Osteocyte (in vitro differentiated cells): ENCODE measurements at regions not wholly inside any gene's neighbourhood (a gene's known extent, or its start where the extent isn't known, plus 50 kb on each side); places are given as distances from the start of the nearest gene placed in this dataset.

Source experiments
- DNase-seq: peaks from one replicate; pipeline ENCODE4 v3.0.0; 2021; ENCODE audit warnings: mixed read lengths; ENCODE audit not compliant: unreplicated experiment; ENCODE audit errors: extremely low spot score
- H3K27ac Mint-ChIP-seq: one replicate; pipeline ENCODE4 v1.8.0; 2021; ENCODE audit warnings: mild to moderate bottlenecking, mixed read lengths; ENCODE audit not compliant: unreplicated experiment
- H3K27me3 Mint-ChIP-seq: one replicate; pipeline ENCODE4 v1.8.0; 2021; ENCODE audit warnings: mixed read lengths; ENCODE audit not compliant: unreplicated experiment
- H3K36me3 Mint-ChIP-seq: one replicate; pipeline ENCODE4 v1.8.0; 2021; ENCODE audit warnings: mixed read lengths; ENCODE audit not compliant: unreplicated experiment
- H3K4me1 Mint-ChIP-seq: one replicate; pipeline ENCODE4 v1.8.0; 2021; ENCODE audit warnings: mixed read lengths; ENCODE audit not compliant: unreplicated experiment
- H3K4me3 Mint-ChIP-seq: one replicate; pipeline ENCODE4 v1.8.0; 2021; ENCODE audit warnings: mild to moderate bottlenecking, moderate library complexity, mixed read lengths; ENCODE audit not compliant: unreplicated experiment
- H3K9me3 Mint-ChIP-seq: one replicate; pipeline ENCODE4 v1.8.0; 2021; ENCODE audit warnings: mixed read lengths; ENCODE audit not compliant: unreplicated experiment
- TF ChIP-seq, protein P1 (sequence below): fragments of 200-600 bp; sonication (generic); IDR thresholded peaks from 2 replicates; pipeline ENCODE4 v1.5.0; 2021; ENCODE audit warnings: antibody characterized with exemption, mild to moderate bottlenecking, moderate library complexity

DNA sequence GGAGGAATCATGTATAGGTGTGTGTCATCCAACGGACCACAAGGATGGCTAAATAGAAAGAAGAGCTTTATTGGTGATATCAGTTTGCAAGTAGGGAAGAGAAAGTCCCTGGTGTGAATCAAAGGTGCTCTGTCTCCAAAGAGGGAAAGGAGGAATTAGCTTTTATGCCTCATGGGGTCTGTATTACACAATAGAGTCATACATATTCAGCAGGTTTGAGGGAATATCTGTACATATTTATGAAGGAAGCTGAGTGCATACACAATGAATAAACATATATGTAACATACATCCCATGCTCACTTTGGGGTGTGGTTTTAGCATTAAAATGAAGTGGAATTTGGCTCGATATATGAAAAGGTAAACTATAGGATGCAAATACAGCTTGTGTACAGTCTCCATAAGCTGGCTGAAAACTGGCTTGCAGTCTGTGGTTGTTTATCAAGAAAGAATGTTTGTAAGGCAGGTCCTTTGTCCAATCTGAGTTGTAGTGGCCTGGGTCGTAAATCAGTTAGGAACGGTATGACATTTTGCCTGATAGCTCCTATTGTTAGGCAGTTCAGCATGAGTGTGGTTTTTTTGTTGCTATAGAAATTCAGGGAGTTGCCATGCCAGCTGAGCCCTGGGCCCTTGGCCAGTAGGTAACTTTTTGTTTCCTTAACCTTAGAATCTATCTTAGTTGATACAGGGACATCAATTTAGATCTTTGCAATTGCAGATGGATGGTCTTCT lies 198.0 kb upstream of the ZP4 start:
- H3K36me3 Mint-ChIP-seq: no peaks in the 10 kb centered on the region
- H3K9me3 Mint-ChIP-seq: no peaks in the 10 kb centered on the region
- DNase-seq: no peak
- no peak overlapping the region for H3K27ac Mint-ChIP-seq
- no peak overlapping the region for H3K4me3 Mint-ChIP-seq
- no peaks in the 10 kb centered on the region for H3K4me1 Mint-ChIP-seq
- TF ChIP-seq, protein P1, sequence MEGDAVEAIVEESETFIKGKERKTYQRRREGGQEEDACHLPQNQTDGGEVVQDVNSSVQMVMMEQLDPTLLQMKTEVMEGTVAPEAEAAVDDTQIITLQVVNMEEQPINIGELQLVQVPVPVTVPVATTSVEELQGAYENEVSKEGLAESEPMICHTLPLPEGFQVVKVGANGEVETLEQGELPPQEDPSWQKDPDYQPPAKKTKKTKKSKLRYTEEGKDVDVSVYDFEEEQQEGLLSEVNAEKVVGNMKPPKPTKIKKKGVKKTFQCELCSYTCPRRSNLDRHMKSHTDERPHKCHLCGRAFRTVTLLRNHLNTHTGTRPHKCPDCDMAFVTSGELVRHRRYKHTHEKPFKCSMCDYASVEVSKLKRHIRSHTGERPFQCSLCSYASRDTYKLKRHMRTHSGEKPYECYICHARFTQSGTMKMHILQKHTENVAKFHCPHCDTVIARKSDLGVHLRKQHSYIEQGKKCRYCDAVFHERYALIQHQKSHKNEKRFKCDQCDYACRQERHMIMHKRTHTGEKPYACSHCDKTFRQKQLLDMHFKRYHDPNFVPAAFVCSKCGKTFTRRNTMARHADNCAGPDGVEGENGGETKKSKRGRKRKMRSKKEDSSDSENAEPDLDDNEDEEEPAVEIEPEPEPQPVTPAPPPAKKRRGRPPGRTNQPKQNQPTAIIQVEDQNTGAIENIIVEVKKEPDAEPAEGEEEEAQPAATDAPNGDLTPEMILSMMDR: no peak
- H3K27me3 Mint-ChIP-seq: no peaks in the 10 kb centered on the region

DNA sequence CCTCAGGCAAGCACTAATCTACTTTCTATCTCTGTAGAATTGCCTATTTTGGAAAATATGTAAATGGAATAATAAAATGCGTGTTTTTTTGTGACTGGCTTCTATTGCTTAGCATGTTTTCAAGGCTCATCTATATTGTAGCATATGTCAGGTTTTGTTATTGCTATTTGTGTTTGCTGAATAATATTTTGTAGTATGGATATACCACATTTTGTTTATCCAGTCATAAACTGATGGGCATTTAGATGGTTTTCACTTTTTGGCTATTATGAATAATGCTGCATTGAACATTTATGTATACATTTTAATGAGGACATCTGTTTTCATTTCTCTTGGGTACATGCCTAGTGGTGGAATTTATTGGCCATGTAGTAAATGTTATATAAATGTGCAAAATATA lies 183.3 kb upstream of the ZP4 start:
- Mint-ChIP-seq H3K36me3 (no peaks in the 10 kb centered on the region), H3K9me3 (no peaks in the 10 kb centered on the region), H3K4me1 (no peaks in the 10 kb centered on the region), H3K27me3 (no peaks in the 10 kb centered on the region), H3K4me3 (no peak overlapping the region), H3K27ac (no peak overlapping the region)
- TF ChIP-seq, protein P1: no peak
- DNase-seq: no peak

DNA sequence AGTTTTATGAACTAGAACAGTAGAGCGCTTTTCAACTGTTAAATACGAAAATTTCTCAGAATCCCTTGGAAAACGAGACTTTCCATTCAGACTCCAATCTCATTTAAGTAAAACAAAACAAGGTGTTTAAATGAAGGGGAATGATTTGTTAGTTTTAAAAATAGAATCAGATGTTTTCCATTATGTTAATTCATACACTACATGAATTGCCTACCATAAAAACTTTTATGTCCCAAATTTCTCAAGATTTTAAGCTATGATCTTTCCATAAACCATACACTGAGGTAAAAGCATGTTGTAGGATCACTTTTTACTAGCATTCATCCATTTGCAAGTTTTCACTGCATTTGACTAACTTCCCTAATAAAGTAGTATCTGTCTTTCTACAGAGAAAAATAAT lies 180.3 kb upstream of the ZP4 start:
- no peaks in the 10 kb centered on the region for H3K27me3 Mint-ChIP-seq
- no peak overlapping the region for H3K4me3 Mint-ChIP-seq
- H3K36me3 Mint-ChIP-seq: no peaks in the 10 kb centered on the region
- no peak for DNase-seq
- H3K9me3 Mint-ChIP-seq: no peaks in the 10 kb centered on the region
- H3K4me1 Mint-ChIP-seq: no peaks in the 10 kb centered on the region
- H3K27ac Mint-ChIP-seq: no peak overlapping the region
- TF ChIP-seq, protein P1: no peak

DNA sequence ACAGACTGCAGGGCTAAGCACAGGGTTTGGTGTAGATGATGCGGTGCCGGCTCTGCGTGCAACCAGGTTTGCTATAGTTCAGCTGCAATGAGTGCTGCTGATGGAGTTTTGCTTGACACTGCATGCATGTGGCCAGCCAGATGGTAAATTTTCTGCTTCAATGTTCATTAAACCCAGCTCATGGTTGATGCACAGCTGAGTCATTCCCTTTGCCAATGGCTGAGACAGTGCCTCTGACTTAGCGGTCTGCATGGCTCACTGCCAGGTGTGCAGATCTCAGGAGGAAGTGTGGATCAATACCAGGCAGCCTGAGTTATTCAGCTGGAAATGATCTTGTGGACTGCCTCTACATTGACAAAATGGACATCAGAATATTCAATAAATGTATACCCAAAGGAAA lies 172.7 kb upstream of the ZP4 start:
- H3K9me3 Mint-ChIP-seq: peaks cover 5% of the 10 kb centered on the region
- H3K36me3 Mint-ChIP-seq: no peaks in the 10 kb centered on the region
- no peak overlapping the region for H3K27ac Mint-ChIP-seq
- no peak overlapping the region for H3K4me3 Mint-ChIP-seq
- TF ChIP-seq, protein P1: no peak
- H3K27me3 Mint-ChIP-seq: no peaks in the 10 kb centered on the region
- DNase-seq: no peak
- H3K4me1 Mint-ChIP-seq: no peaks in the 10 kb centered on the region

DNA sequence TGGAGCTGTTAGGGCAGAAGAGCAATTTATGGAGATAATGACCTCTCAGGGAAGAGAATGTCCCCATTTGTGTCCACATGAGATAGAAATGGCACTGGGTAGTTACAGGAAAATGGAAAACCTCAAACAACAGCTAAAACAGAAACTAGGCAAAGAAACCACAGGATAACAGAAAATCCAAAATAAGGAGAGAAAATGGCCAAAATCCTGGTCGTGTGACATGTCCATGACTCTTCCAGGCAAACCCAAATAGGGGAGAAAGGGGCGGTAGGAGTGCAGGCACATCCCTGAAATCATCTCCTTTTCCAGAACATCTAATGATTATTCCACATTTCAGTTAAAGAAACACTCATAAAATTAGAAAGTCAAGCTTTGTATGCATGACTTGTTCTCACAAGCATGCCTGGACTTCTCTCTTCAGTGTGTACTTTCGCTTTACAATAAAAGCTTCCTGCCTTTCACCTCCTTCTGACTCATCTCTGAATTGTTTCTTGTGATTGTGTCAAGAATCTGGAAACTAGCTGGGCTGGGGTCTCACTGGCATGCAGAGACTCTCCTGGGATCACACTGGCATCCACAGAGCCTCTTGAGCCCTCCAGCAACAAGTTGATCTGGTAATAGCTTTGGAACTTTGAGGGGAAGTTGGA lies 171.4 kb upstream of the ZP4 start:
- DNase-seq: no peak
- H3K4me1 Mint-ChIP-seq: no peaks in the 10 kb centered on the region
- no peak overlapping the region for H3K27ac Mint-ChIP-seq
- TF ChIP-seq, protein P1: no peak
- H3K27me3 Mint-ChIP-seq: no peaks in the 10 kb centered on the region
- H3K9me3 Mint-ChIP-seq: peaks cover 5% of the 10 kb centered on the region
- H3K4me3 Mint-ChIP-seq: no peak overlapping the region
- H3K36me3 Mint-ChIP-seq: no peaks in the 10 kb centered on the region
